H9 (cell line): ENCODE measurements at regions not wholly inside any gene's neighbourhood (a gene's known extent, or its start where the extent isn't known, plus 50 kb on each side); places are given as distances from the start of the nearest gene placed in this dataset.

Experiments used
- DNase-seq: peaks from one replicate; pipeline ENCODE4 v3.0.0-alpha.2; 2017
- H2AFZ ChIP-seq: one replicate; pipeline ENCODE4 v1.6.1; 2013; ENCODE audit warnings: mild to moderate bottlenecking, low read length, control low read depth, moderate library complexity
- H2AK5ac ChIP-seq: 2 replicates; pipeline ENCODE4 v1.6.1; 2013; ENCODE audit warnings: low read length, control low read depth, mixed read lengths; ENCODE audit not compliant: insufficient read length
- H2BK120ac ChIP-seq: one replicate; pipeline ENCODE4 v1.6.1; 2013; ENCODE audit warnings: low read depth, mild to moderate bottlenecking, low read length, control low read depth, inconsistent platforms; ENCODE audit not compliant: poor library complexity, severe bottlenecking
- H2BK12ac ChIP-seq: 2 replicates; pipeline ENCODE4 v1.6.1; 2013; ENCODE audit warnings: low read length, control low read depth, mixed read lengths, low read depth; ENCODE audit not compliant: insufficient read length
- H2BK15ac ChIP-seq: 2 replicates; pipeline ENCODE4 v1.6.1; 2013; ENCODE audit warnings: low read depth, low read length, control low read depth
- H2BK20ac ChIP-seq: one replicate; pipeline ENCODE4 v1.6.1; 2013; ENCODE audit warnings: low read depth, mild to moderate bottlenecking, low read length, control low read depth, inconsistent platforms; ENCODE audit not compliant: poor library complexity, severe bottlenecking
- H2BK5ac ChIP-seq: 2 replicates; pipeline ENCODE4 v1.6.1; 2013; ENCODE audit warnings: low read length, control low read depth, mixed read lengths; ENCODE audit not compliant: insufficient read length
- H3K14ac ChIP-seq: 2 replicates; pipeline ENCODE4 v1.6.1; 2013; ENCODE audit warnings: low read length, control low read depth; ENCODE audit not compliant: insufficient read depth
- H3K18ac ChIP-seq: 2 replicates; pipeline ENCODE4 v1.6.1; 2013; ENCODE audit warnings: low read depth, mild to moderate bottlenecking, mixed read lengths, low read length, control low read depth; ENCODE audit not compliant: insufficient read length
- H3K23ac ChIP-seq: 2 replicates; pipeline ENCODE4 v1.6.1; 2013; ENCODE audit warnings: low read length, control low read depth, mixed read lengths, low read depth; ENCODE audit not compliant: insufficient read length
- H3K23me2 ChIP-seq: 2 replicates; pipeline ENCODE4 v1.6.1; 2013; ENCODE audit warnings: low read depth, mild to moderate bottlenecking, mixed read lengths, low read length, control low read depth; ENCODE audit not compliant: insufficient read length, poor library complexity, severe bottlenecking
- H3K27ac ChIP-seq: 2 replicates; pipeline ENCODE4 v1.5.1; 2013; ENCODE audit warnings: low read length, control low read depth, mixed read lengths, low read depth; ENCODE audit not compliant: insufficient read length
- H3K27me3 ChIP-seq: 2 replicates; pipeline ENCODE4 v1.6.1; 2013; ENCODE audit warnings: low read length, control low read depth, inconsistent platforms; ENCODE audit not compliant: insufficient read depth
- H3K4ac ChIP-seq: 2 replicates; pipeline ENCODE4 v1.6.1; 2013; ENCODE audit warnings: low read depth, mild to moderate bottlenecking, control low read depth, inconsistent platforms, low read length, moderate library complexity
- H3K4me1 ChIP-seq: 2 replicates; pipeline ENCODE4 v1.6.1; 2013; ENCODE audit warnings: low read length, control low read depth, inconsistent platforms; ENCODE audit not compliant: insufficient read depth
- H3K4me2 ChIP-seq: 2 replicates; pipeline ENCODE4 v1.6.1; 2013; ENCODE audit warnings: low read length, control low read depth, mixed read lengths; ENCODE audit not compliant: insufficient read length, insufficient read depth
- H3K56ac ChIP-seq: 2 replicates; pipeline ENCODE4 v1.6.1; 2013; ENCODE audit warnings: low read depth, mild to moderate bottlenecking, mixed read lengths, low read length, control low read depth; ENCODE audit not compliant: insufficient read length
- H3K79me1 ChIP-seq: 2 replicates; pipeline ENCODE4 v1.6.1; 2013; ENCODE audit warnings: low read depth, mild to moderate bottlenecking, moderate library complexity, low read length, control low read depth, inconsistent platforms; ENCODE audit not compliant: insufficient read depth, poor library complexity, severe bottlenecking
- H3K79me2 ChIP-seq: 2 replicates; pipeline ENCODE4 v1.6.1; 2013; ENCODE audit warnings: low read length, control low read depth, inconsistent platforms; ENCODE audit not compliant: insufficient read depth
- H3K9ac ChIP-seq: 2 replicates; pipeline ENCODE4 v1.6.1; 2013; ENCODE audit warnings: low read length, control low read depth, mixed read lengths; ENCODE audit not compliant: insufficient read length; ENCODE audit errors: extremely low read depth
- H3K9me3 ChIP-seq: one replicate; pipeline ENCODE4 v1.6.1; 2013; ENCODE audit warnings: low read depth, low read length, inconsistent platforms; ENCODE audit not compliant: control insufficient read depth
- H3T11ph ChIP-seq: one replicate; pipeline ENCODE4 v1.6.1; 2013; ENCODE audit warnings: mild to moderate bottlenecking, low read length, control low read depth, inconsistent platforms
- H4K20me1 ChIP-seq: one replicate; pipeline ENCODE4 v1.6.1; 2013; ENCODE audit not compliant: control insufficient read depth, insufficient read length, insufficient read depth
- H4K5ac ChIP-seq: 2 replicates; pipeline ENCODE4 v1.6.1; 2013; ENCODE audit warnings: low read depth, mild to moderate bottlenecking, mixed read lengths, low read length, control low read depth; ENCODE audit not compliant: insufficient read length
- H4K8ac ChIP-seq: replicated peaks from 2 replicates; pipeline ENCODE4 v1.6.1; 2013; ENCODE audit warnings: low read length, control low read depth, mixed read lengths, low read depth; ENCODE audit not compliant: insufficient read length
- H4K91ac ChIP-seq: 2 replicates; pipeline ENCODE4 v1.6.1; 2013; ENCODE audit warnings: low read depth, mild to moderate bottlenecking, moderate library complexity, mixed read lengths, low read length, control low read depth; ENCODE audit not compliant: insufficient read length
- H3K27ac Mint-ChIP-seq, 3 experiments: 2 replicates in 2 of 3; 3 replicates in 1 of 3; pipeline ENCODE4 v1.8.0; 2020 to 2021; ENCODE audit warnings: mixed read lengths in 3 of 3, mild to moderate bottlenecking in 1 of 3, moderate library complexity in 1 of 3
- H3K27me3 Mint-ChIP-seq: 2 replicates; pipeline ENCODE4 v1.8.0; 2021; ENCODE audit warnings: low read depth, mild to moderate bottlenecking, moderate library complexity, mixed read lengths
- H3K36me3 Mint-ChIP-seq, 3 experiments: 2 replicates in 2 of 3; 3 replicates in 1 of 3; pipeline ENCODE4 v1.8.0; 2020 to 2021; ENCODE audit warnings: low read depth in 3 of 3, mixed read lengths in 3 of 3; ENCODE audit not compliant: insufficient read depth in 1 of 3
- H3K4me1 Mint-ChIP-seq, 2 experiments: 2 replicates each; pipeline ENCODE4 v1.8.0; 2020; ENCODE audit warnings: mixed read lengths in 2 of 2
- H3K4me3 Mint-ChIP-seq, 2 experiments: 2 replicates in 1 of 2; 3 replicates in 1 of 2; pipeline ENCODE4 v1.8.0; 2020 to 2021; ENCODE audit warnings: mild to moderate bottlenecking in 2 of 2, mixed read lengths in 2 of 2, moderate library complexity in 1 of 2
- H3K9me3 Mint-ChIP-seq, 2 experiments: 2 replicates in 1 of 2; 3 replicates in 1 of 2; pipeline ENCODE4 v1.8.0; 2020; ENCODE audit warnings: mild to moderate bottlenecking in 2 of 2, mixed read lengths in 2 of 2, moderate library complexity in 1 of 2
- CTCF ChIP-seq: fragments of 200-600 bp; sonication (generic); conservative IDR thresholded peaks from 3 replicates; pipeline ENCODE4 v1.8.0; 2021; ENCODE audit warnings: antibody characterized with exemption, mild to moderate bottlenecking
- WGBS: extraction: QIAGEN DNeasy Blood & Tissue Kit; methylation state at CpG from one replicate; pipeline ENCODE4 v1.1.7; 2013; ENCODE audit warnings: missing lambda C conversion rate, low lambda C conversion rate, mixed read lengths; ENCODE audit not compliant: insufficient read length; ENCODE audit errors: extremely low coverage; 5-methylcytosine and 5-hydroxymethylcytosine counted together

GRCh38 chr7:85829817-85830432 lies 643.1 kb upstream of the SEMA3D start:
- Histone ChIP-seq H3K23ac (no peak overlapping the region), H3K9ac (no peak overlapping the region), H2BK5ac (no peak overlapping the region), H4K91ac (no peak overlapping the region), H3K79me1 (no peaks in the 10 kb centered on the region), H3K27ac (no peak overlapping the region), H4K20me1 (no peaks in the 10 kb centered on the region), H4K8ac (no peak overlapping the region), H2AK5ac (no peak overlapping the region), H3K79me2 (no peaks in the 10 kb centered on the region), H3K23me2 (no peaks in the 10 kb centered on the region), H3K18ac (no peak overlapping the region), H3K14ac (no peak overlapping the region), H3K4ac (no peak overlapping the region), H3K9me3 (no peaks in the 10 kb centered on the region), H3K4me2 (no peak overlapping the region), H2BK20ac (no peak overlapping the region), H2BK12ac (no peak overlapping the region), H3K4me1 (no peaks in the 10 kb centered on the region), H3K27me3 (no peaks in the 10 kb centered on the region), H2BK15ac (no peak overlapping the region), H2AFZ (no peak overlapping the region), H4K5ac (no peak overlapping the region), H3T11ph (no peak overlapping the region), H3K56ac (no peak overlapping the region), H2BK120ac (no peak overlapping the region)
- H3K36me3 Mint-ChIP-seq, result no peaks in the 10 kb centered on the region
- DNase-seq, result no peak
- H3K27ac Mint-ChIP-seq, result 0 out of 7 replicates have a peak overlapping the region, but pooled peaks of 1 of the 3 experiments have one; percentile 37
- no peak overlapping the region for H3K4me3 Mint-ChIP-seq
- H3K4me1 Mint-ChIP-seq, result peaks cover 5 to 10% of the 10 kb centered on the region in 2 experiments; a peak in 2 of 4 replicates
- WGBS, result no CpG with 5 or more reads among the region's 3 CpGs
- H3K27me3 Mint-ChIP-seq, result no peaks in the 10 kb centered on the region
- TF ChIP-seq CTCF, result peak; percentile 49; the same call in 2 of the 3 replicates
- H3K9me3 Mint-ChIP-seq, result no peaks in the 10 kb centered on the region
